Central memory CD8-positive, alpha-beta T cell (primary cell): ENCODE measurements at regions not wholly inside any gene's neighbourhood (a gene's known extent, or its start where the extent isn't known, plus 50 kb on each side); places are given as distances from the start of the nearest gene placed in this dataset.
"Not testable (repeated sequence)": the region's sequence is repeated elsewhere in the genome, so short reads cannot be mapped to it uniquely, and the experiment has no call there.

Experiments used
- ATAC-seq: fragments of 150-1000 bp; cut with Tn5 transposase; replicated peaks from 2 replicates; pipeline ENCODE4 v1.10.0; 2022; ENCODE audit warnings: mild to moderate bottlenecking, moderate FRiP score, moderate number of reproducible peaks; ENCODE audit not compliant: poor library complexity, severe bottlenecking; ENCODE audit errors: extremely low read depth
- DNase-seq, 2 donors: peaks; one replicate each; pipeline ENCODE4 v3.0.0; 2021; ENCODE audit warnings: low spot score in 2 of 2
- H3K27ac Mint-ChIP-seq: one replicate; pipeline ENCODE4 v1.8.0; 2022; ENCODE audit warnings: low read depth, mild to moderate bottlenecking, moderate library complexity, mixed read lengths
- H3K27me3 Mint-ChIP-seq: one replicate; pipeline ENCODE4 v1.8.0; 2022; ENCODE audit warnings: mixed read lengths
- H3K36me3 Mint-ChIP-seq: one replicate; pipeline ENCODE4 v1.8.0; 2022; ENCODE audit warnings: mild to moderate bottlenecking, moderate library complexity, mixed read lengths; ENCODE audit not compliant: insufficient read depth
- H3K4me1 Mint-ChIP-seq: one replicate; pipeline ENCODE4 v1.8.0; 2022; ENCODE audit warnings: mixed read lengths
- H3K4me3 Mint-ChIP-seq: one replicate; pipeline ENCODE4 v1.8.0; 2022; ENCODE audit warnings: mild to moderate bottlenecking, moderate library complexity, mixed read lengths
- H3K9me3 Mint-ChIP-seq: one replicate; pipeline ENCODE4 v1.8.0; 2022; ENCODE audit warnings: mixed read lengths

DNA sequence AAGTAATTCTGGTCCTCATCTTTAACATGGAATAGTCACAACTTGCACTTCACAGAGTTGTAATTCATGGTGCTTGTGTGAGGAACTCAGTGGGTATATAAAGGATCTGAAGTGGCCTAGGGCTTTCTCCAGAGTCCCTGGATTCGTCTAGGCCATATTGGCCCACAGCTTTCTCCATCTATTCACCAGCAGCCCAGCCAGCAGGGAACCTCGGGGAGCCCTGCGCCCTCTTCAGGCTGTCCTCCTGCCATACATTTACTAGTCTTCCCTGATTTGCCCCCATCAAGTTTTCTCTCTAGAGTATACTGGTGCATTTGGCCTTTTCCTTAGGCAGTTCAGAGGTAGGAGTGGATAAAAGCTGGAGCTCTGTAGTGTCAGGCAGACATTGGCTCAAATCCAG, 278.3 kb downstream of the MYCN start:
- H3K9me3 Mint-ChIP-seq: peaks cover 16% of the 10 kb centered on the region
- H3K4me1 Mint-ChIP-seq: no peaks in the 10 kb centered on the region
- no peak overlapping the region for H3K27ac Mint-ChIP-seq
- ATAC-seq (no peak), DNase-seq (no peak)
- H3K4me3 Mint-ChIP-seq: no peak overlapping the region
- H3K27me3 Mint-ChIP-seq: no peaks in the 10 kb centered on the region
- no peaks in the 10 kb centered on the region for H3K36me3 Mint-ChIP-seq

DNA sequence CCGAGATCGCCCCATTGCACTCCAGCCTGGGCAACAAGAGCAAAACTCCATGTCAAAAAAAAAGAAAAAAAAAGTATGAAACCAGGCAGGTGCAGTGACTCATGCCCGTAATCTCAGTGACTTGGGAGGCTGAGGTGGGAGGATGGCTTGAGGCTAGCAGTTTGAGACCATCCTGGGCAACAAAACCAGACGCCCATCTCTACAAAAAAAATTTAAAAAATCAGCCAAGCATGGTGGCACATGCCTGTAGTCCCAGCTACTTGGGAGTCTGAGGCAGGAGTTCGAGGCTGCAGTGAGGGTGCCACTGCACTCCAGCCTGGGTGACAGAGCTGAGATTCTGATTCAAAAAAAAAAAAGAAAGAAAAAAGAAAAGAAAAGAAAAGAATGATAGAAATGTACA, 277.8 kb downstream of the MYCN start:
- H3K4me1 Mint-ChIP-seq: no peaks in the 10 kb centered on the region
- H3K4me3 Mint-ChIP-seq: no peak overlapping the region
- no peaks in the 10 kb centered on the region for H3K36me3 Mint-ChIP-seq
- no peak overlapping the region for H3K27ac Mint-ChIP-seq
- ATAC-seq (no peak), DNase-seq (no peak)
- H3K27me3 Mint-ChIP-seq: no peaks in the 10 kb centered on the region
- H3K9me3 Mint-ChIP-seq: peaks cover 16% of the 10 kb centered on the region

DNA sequence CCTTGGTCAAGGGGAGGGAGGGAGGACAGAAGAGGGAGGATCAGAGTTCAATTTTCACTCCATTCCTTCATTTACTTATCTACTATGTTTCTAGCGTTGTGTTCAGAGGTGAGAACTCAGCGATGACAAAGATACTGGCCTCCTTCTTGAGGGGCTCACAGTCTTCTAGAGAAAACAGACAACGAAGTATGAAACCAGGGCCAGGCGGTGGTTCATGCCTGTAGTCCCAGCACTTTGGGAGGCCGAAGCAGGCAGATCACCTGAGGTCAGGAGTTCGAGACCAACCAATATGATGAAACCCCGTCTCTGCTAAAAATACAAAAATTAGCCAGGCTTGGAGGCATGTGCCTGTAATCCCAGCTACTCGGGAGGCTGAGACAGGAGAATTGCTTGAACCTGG, 277.4 kb downstream of the MYCN start:
- DNase-seq, H3K4me1 Mint-ChIP-seq, H3K4me3 Mint-ChIP-seq, H3K36me3 Mint-ChIP-seq, H3K27me3 Mint-ChIP-seq, ATAC-seq, H3K27ac Mint-ChIP-seq: not testable (repeated sequence)
- peaks cover 16% of the 10 kb centered on the region for H3K9me3 Mint-ChIP-seq

- no peak overlapping the region for H3K4me3 Mint-ChIP-seq
- peaks cover 15% of the 10 kb centered on the region for H3K9me3 Mint-ChIP-seq
- H3K27me3 Mint-ChIP-seq: no peaks in the 10 kb centered on the region
- no peaks in the 10 kb centered on the region for H3K4me1 Mint-ChIP-seq
- no peaks in the 10 kb centered on the region for H3K36me3 Mint-ChIP-seq
- DNase-seq: no peak
- H3K27ac Mint-ChIP-seq: no peak overlapping the region
- ATAC-seq: no peak
Observed at GRCh38 chr2:16217291-16217690, 276.9 kb downstream of the MYCN start.

- H3K27ac Mint-ChIP-seq: no peak overlapping the region
- no peaks in the 10 kb centered on the region for H3K4me1 Mint-ChIP-seq
- H3K9me3 Mint-ChIP-seq: peaks cover 8% of the 10 kb centered on the region
- no peaks in the 10 kb centered on the region for H3K36me3 Mint-ChIP-seq
- no peak for ATAC-seq
- no peaks in the 10 kb centered on the region for H3K27me3 Mint-ChIP-seq
- H3K4me3 Mint-ChIP-seq: no peak overlapping the region
- DNase-seq: no peak
Observed at GRCh38 chr2:16216558-16216945, 276.2 kb downstream of the MYCN start.

- Mint-ChIP-seq H3K4me3 (no peak overlapping the region), H3K36me3 (no peaks in the 10 kb centered on the region), H3K4me1 (no peaks in the 10 kb centered on the region), H3K27me3 (no peaks in the 10 kb centered on the region), H3K9me3 (peaks cover 6% of the 10 kb centered on the region), H3K27ac (no peak overlapping the region)
- no peak for DNase-seq
- ATAC-seq: no peak
Observed at GRCh38 chr2:16215902-16216557, 275.7 kb downstream of the MYCN start.

DNA sequence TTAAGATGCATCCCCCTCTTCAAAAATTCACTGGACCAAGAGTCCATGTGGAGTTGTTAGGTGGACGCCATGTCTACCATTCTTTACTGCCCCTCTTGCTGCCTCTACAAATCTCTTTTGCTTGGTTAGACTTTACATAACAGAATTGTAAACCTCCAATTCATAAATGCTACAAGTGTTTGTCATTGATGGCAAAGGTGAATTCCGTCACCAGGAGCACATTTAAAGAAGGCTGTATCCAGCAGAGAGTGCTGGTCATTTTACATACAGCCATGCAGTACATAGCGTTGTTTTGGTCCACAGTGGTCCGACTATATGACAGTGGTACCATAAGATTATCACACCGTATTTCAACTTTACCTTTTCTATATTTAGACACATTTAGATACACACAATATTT, 274.5 kb downstream of the MYCN start:
- no peak for DNase-seq
- H3K27me3 Mint-ChIP-seq: no peaks in the 10 kb centered on the region
- no peak for ATAC-seq
- H3K4me1 Mint-ChIP-seq: no peaks in the 10 kb centered on the region
- H3K4me3 Mint-ChIP-seq: no peak overlapping the region
- H3K9me3 Mint-ChIP-seq: peaks cover 10% of the 10 kb centered on the region
- no peaks in the 10 kb centered on the region for H3K36me3 Mint-ChIP-seq
- H3K27ac Mint-ChIP-seq: no peak overlapping the region

DNA sequence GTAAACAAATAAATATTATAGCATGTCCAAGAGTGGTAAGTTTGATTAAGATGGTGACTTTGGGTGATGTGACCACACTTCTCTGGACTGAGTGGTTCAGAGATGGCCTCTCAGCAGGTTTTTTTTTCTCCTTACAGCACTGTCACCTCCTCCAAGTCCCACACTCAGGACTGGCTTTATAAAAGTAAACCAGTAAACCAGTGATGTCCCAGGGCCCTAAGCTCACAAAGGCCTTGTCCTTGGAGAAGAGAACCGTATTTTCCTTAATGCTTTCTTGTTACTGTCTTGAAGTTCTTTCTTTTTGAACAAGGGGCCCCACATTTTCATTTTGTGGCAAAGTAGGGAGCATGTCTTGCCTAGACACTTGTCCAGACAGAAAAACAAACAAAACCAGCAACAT, 274.0 kb downstream of the MYCN start:
- no peak for DNase-seq
- Mint-ChIP-seq H3K36me3 (no peaks in the 10 kb centered on the region), H3K27me3 (no peaks in the 10 kb centered on the region), H3K27ac (no peak overlapping the region), H3K4me1 (no peaks in the 10 kb centered on the region), H3K4me3 (no peak overlapping the region), H3K9me3 (peaks cover 10% of the 10 kb centered on the region)
- no peak for ATAC-seq

DNA sequence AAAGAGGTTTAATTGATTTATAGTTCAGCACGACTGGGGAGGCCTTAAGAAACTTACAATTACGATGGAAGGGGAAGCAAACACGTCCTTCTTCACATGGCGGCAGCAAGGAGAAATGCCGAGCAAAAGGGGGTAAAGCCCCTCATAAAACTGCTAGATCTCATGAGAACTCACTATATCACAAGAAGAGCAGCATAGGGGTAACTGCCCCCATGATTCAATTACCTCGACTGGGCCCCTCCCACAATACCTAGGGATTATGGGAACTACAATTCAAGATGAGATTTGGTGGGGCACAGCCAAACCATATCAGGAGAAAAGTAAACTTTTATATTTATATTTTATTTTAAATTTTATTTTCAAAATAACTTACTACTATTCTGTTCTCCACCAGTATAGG, 272.0 kb downstream of the MYCN start:
- Mint-ChIP-seq H3K27me3 (no peaks in the 10 kb centered on the region), H3K36me3 (no peaks in the 10 kb centered on the region), H3K4me3 (no peak overlapping the region), H3K27ac (no peak overlapping the region), H3K4me1 (no peaks in the 10 kb centered on the region), H3K9me3 (peaks cover 10% of the 10 kb centered on the region)
- DNase-seq: no peak
- no peak for ATAC-seq

DNA sequence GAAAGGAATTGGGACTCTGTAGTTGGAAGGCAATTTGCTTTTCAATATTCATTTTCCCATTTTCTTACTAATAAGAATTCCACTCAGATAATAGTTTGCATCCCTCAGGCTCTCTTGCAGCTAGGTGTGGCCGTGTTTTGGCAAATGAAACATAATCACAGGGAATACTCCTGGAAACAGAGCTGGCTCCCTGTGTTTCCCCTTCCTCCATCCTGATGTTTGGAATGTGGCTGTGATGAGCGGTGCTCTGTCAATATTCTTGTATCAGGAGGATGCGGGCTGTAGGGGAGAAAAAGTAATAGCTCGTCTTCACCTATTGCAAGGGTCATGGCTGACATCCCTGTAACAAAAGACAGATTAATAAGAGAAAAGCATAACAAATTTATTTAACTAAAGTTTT, 271.0 kb downstream of the MYCN start:
- Mint-ChIP-seq H3K4me1 (no peaks in the 10 kb centered on the region), H3K9me3 (peaks cover 10% of the 10 kb centered on the region), H3K4me3 (no peak overlapping the region), H3K27ac (no peak overlapping the region), H3K27me3 (no peaks in the 10 kb centered on the region), H3K36me3 (no peaks in the 10 kb centered on the region)
- DNase-seq (no peak), ATAC-seq (no peak)

DNA sequence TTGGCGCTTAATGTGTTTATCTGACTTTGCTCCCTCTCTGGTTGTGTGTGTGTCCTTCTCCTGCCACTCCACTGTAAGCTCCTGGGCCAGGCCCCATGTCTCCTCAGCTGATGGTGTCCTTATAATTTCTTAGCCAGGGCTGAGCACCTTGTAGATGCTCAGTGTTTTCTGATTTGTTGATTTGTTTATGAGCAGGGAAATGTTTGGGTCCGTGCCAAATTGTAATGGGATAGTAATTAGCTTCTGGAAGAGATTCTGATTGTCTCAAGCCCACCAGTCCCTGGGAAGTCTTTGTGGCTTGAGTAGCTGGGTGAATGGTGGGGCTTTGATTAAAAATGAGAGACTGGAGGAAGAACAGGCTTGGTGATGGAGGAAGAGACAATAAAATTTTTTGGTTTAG, 270.5 kb downstream of the MYCN start:
- H3K4me3 Mint-ChIP-seq: no peak overlapping the region
- no peaks in the 10 kb centered on the region for H3K27me3 Mint-ChIP-seq
- no peak for ATAC-seq
- no peaks in the 10 kb centered on the region for H3K4me1 Mint-ChIP-seq
- no peak for DNase-seq
- no peak overlapping the region for H3K27ac Mint-ChIP-seq
- no peaks in the 10 kb centered on the region for H3K36me3 Mint-ChIP-seq
- peaks cover 10% of the 10 kb centered on the region for H3K9me3 Mint-ChIP-seq

DNA sequence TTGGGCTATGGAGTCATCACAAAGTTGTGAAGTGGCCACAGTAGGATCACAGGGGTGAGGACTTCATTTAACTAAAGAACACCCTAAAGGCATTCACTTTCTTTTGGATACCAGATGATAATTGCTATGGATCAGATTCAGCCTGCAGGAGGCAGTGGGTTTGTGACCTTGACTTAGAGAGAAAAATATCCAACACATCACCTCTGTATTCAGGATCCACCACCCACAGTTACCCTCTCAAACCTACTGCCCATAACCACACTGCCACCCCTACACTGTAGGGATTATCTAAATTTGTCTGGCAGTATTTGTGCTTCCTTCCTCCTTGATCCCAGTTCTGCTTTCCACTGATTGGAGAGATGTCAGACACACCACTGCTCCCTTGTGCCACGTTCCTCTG, 269.4 kb downstream of the MYCN start:
- ATAC-seq (no peak), DNase-seq (no peak)
- H3K36me3 Mint-ChIP-seq: peaks cover 1% of the 10 kb centered on the region
- H3K4me3 Mint-ChIP-seq: no peak overlapping the region
- no peaks in the 10 kb centered on the region for H3K27me3 Mint-ChIP-seq
- no peaks in the 10 kb centered on the region for H3K4me1 Mint-ChIP-seq
- H3K27ac Mint-ChIP-seq: no peak overlapping the region
- H3K9me3 Mint-ChIP-seq: peaks cover 6% of the 10 kb centered on the region

GRCh38 chr2:16208921-16209320, 268.6 kb downstream of the MYCN start:
- H3K4me3 Mint-ChIP-seq: no peak overlapping the region
- H3K9me3 Mint-ChIP-seq: peaks cover 6% of the 10 kb centered on the region
- peaks cover 1% of the 10 kb centered on the region for H3K36me3 Mint-ChIP-seq
- no peak overlapping the region for H3K27ac Mint-ChIP-seq
- DNase-seq: no peak
- no peak for ATAC-seq
- H3K4me1 Mint-ChIP-seq: no peaks in the 10 kb centered on the region
- no peaks in the 10 kb centered on the region for H3K27me3 Mint-ChIP-seq
